HepG2 (cell line): ENCODE measurements at regions not wholly inside any gene's neighbourhood (a gene's known extent, or its start where the extent isn't known, plus 50 kb on each side); places are given as distances from the start of the nearest gene placed in this dataset.

Experiments used
- ATAC-seq: fragments of 200-7000 bp; cut with Tn5 transposase; 3 replicates; pipeline ENCODE4 v1.9.1; 2020; ENCODE audit warnings: mild to moderate bottlenecking, moderate library complexity
- BruUV-seq: library from RNA; stranded (reverse); fragments of 400-500 nt; replicated peaks from 2 replicates; lab custom pipeline; 2021; lab: Mats Ljungman, UMichigan
- CTCF ChIA-PET: fragments of 300-600 bp; formaldehyde crosslinking; extraction: SDS; loops from one replicate; lab custom pipeline; 2021; ENCODE audit warnings: low total read pairs, inconsistent platforms, low intra/inter-chr PET ratio; lab: Yijun Ruan, JAX
- POLR2A ChIA-PET: fragments of 350-600 bp; sonication (Branson Sonifier 250); formaldehyde crosslinking; loops from one replicate; lab custom pipeline; 2020; ENCODE audit warnings: antibody characterized with exemption, inconsistent platforms; lab: Yijun Ruan, JAX
- DNase-seq: peaks from one replicate; pipeline ENCODE4 v3.0.0-alpha.2; 2015; ENCODE audit warnings: low spot score
- FAIRE-seq: peaks from 3 replicates; lab custom pipeline; 2011; peaks lifted over from hg19 to GRCh38; lab: Jason Lieb, UNC
- H2AFZ ChIP-seq: one replicate; pipeline ENCODE4 v1.6.1; 2011; ENCODE audit warnings: low read length, inconsistent platforms
- H3K27ac ChIP-seq: fragments of 300-600 bp; 3 replicates; pipeline ENCODE4 v1.8.0; 2011; ENCODE audit warnings: mixed run types, mild to moderate bottlenecking, mixed read lengths, low read length, inconsistent platforms; ENCODE audit not compliant: insufficient read depth; ENCODE audit errors: extremely low read length
- H3K27me3 ChIP-seq, 2 experiments: fragments of 200-600 bp in 1 of 2; 2 replicates in 1 of 2; 3 replicates in 1 of 2; pipeline versions ENCODE4 v1.6.0 to v1.8.0; 2011; ENCODE audit warnings: low read length in 2 of 2, mild to moderate bottlenecking in 2 of 2, moderate library complexity in 2 of 2, inconsistent platforms in 1 of 2; ENCODE audit not compliant: insufficient read depth in 2 of 2, control insufficient read depth in 1 of 2
- H3K36me3 ChIP-seq, 2 experiments: fragments of 200-600 bp in 1 of 2; replicated peaks in 1 of 2; 2 replicates in 1 of 2; 3 replicates in 1 of 2; pipeline versions ENCODE4 v1.5.1 to v1.8.0; 2011; ENCODE audit warnings: low read length in 2 of 2, inconsistent platforms in 1 of 2; ENCODE audit not compliant: insufficient read depth in 2 of 2, control insufficient read depth in 1 of 2
- H3K4me1 ChIP-seq: 2 replicates; pipeline ENCODE4 v1.5.1; 2012; ENCODE audit warnings: low read length, inconsistent platforms; ENCODE audit not compliant: insufficient read depth
- H3K4me2 ChIP-seq: 2 replicates; pipeline ENCODE4 v1.6.0; 2011; ENCODE audit warnings: low read depth, low read length, inconsistent platforms
- H3K4me3 ChIP-seq, 3 experiments: fragments of 200-600 bp in 1 of 3; sonication (generic), shearing (Covaris generic) in 1 of 3; replicated peaks in 1 of 3; 2 replicates each; pipeline ENCODE4 v1.5.1; 2011 to 2016; ENCODE audit warnings: low read length in 3 of 3, inconsistent platforms in 2 of 3, low read depth in 2 of 3, mild to moderate bottlenecking in 2 of 3, control low read depth in 1 of 3, mixed read lengths in 1 of 3; ENCODE audit not compliant: insufficient read depth in 1 of 3
- H3K79me2 ChIP-seq: one replicate; pipeline ENCODE4 v1.6.1; 2011; ENCODE audit warnings: low read length, inconsistent platforms; ENCODE audit not compliant: insufficient read depth
- H3K9ac ChIP-seq: 2 replicates; pipeline ENCODE4 v1.6.0; 2011; ENCODE audit warnings: mild to moderate bottlenecking, low read depth, low read length, inconsistent platforms; ENCODE audit not compliant: insufficient read depth
- H3K9me3 ChIP-seq: 2 replicates; pipeline ENCODE4 v1.5.1; 2012; ENCODE audit warnings: mild to moderate bottlenecking, low read length
- H4K20me1 ChIP-seq: 2 replicates; pipeline ENCODE4 v1.6.0; 2011; ENCODE audit warnings: inconsistent platforms, mild to moderate bottlenecking, low read length, moderate library complexity; ENCODE audit not compliant: insufficient read depth
- HNF4G ChIP-seq, 2 experiments: sonication (generic) in 1 of 2; formaldehyde crosslinking in 1 of 2; IDR thresholded peaks; 2 replicates each; pipeline versions ENCODE4 v1.4.0 to v1.6.1; 2011 to 2020; ENCODE audit warnings: borderline replicate concordance in 2 of 2, low read depth in 2 of 2, mild to moderate bottlenecking in 2 of 2, low read length in 1 of 2, missing genetic modification reagents in 1 of 2, moderate library complexity in 1 of 2
- TFE3 ChIP-seq: IDR thresholded peaks from 2 replicates; pipeline ENCODE4 v1.6.1; 2016
- ZBTB1 ChIP-seq: sonication (generic); formaldehyde crosslinking; IDR thresholded peaks from 2 replicates; pipeline ENCODE4 v1.4.0; 2020; ENCODE audit warnings: missing genetic modification reagents, borderline replicate concordance
- ZBTB26 ChIP-seq: IDR thresholded peaks from 2 replicates; pipeline ENCODE4 v1.6.1; 2016; ENCODE audit warnings: missing compliant biosample characterization, missing genetic modification reagents, borderline replicate concordance
- ZFP1 ChIP-seq: IDR thresholded peaks from 2 replicates; pipeline ENCODE4 v1.6.1; 2016
- ZNF20 ChIP-seq: sonication (generic); formaldehyde crosslinking; IDR thresholded peaks from 2 replicates; pipeline ENCODE4 v1.4.0; 2020; ENCODE audit warnings: mild to moderate bottlenecking, moderate library complexity, missing genetic modification reagents
- ZNF274 ChIP-seq: sonication (generic); formaldehyde crosslinking; IDR thresholded peaks from 2 replicates; pipeline ENCODE4 v1.5.1; 2020; ENCODE audit warnings: mild to moderate bottlenecking, missing genetic modification reagents
- ZNF383 ChIP-seq: sonication (generic); formaldehyde crosslinking; IDR thresholded peaks from 2 replicates; pipeline ENCODE4 v1.4.0; 2020; ENCODE audit warnings: missing genetic modification reagents, mild to moderate bottlenecking, borderline replicate concordance
- WGBS: methylation state at CpG from one replicate; pipeline ENCODE4 v1.1.6; 2017; ENCODE audit warnings: low lambda C conversion rate; 5-methylcytosine and 5-hydroxymethylcytosine counted together
- in situ Hi-C: cut with HindIII; loops from 2 replicates; pipeline ENCODE4 v1.10.0; 2017; ENCODE audit warnings: low pct_unique_long_range_greater_than_20kb; ENCODE audit not compliant: extremely low pct_ligation_motif_present
- intact Hi-C: fragments of 100-400 bp; cut with micrococcal nuclease; formaldehyde crosslinking; loops from one replicate; pipeline ENCODE4 v1.10.0; 2022; ENCODE audit not compliant: unreplicated experiment

- CTCF ChIA-PET = no interaction called here
- FAIRE-seq = no peak
- WGBS = 0% methylated on average over 2 of the region's 2 CpGs
Measured at GRCh38 chr1:82343381-82343780, 542.6 kb downstream of the ADGRL2 start.

More at GRCh38 chr1:82343381-82343780, 542.6 kb downstream of the ADGRL2 start:
- H3K27ac ChIP-seq = no peak overlapping the region
- TF ChIP-seq ZBTB1 (CRISPR knock-in tag) (no peak), ZNF383 (CRISPR knock-in tag) (no peak), ZBTB26 (CRISPR knock-in tag) (no peak), HNF4G (IDR thresholded peaks at IDR 0.05; ENCODE audit: borderline replicate concordance, low read depth, low read length) (no peak), HNF4G (CRISPR knock-in tag; IDR thresholded peaks at IDR 0.05; ENCODE audit: borderline replicate concordance, low read depth) (no peak), ZNF274 (CRISPR knock-in tag) (no peak), ZFP1 (CRISPR knock-in tag) (no peak), ZNF20 (no peak), TFE3 (CRISPR knock-in tag) (no peak)
- TF ChIP-seq, all 625 proteins: peak for 0
- no peaks in the 10 kb centered on the region for H3K4me1 ChIP-seq
- POLR2A ChIA-PET = no interaction called here
- BruUV-seq = no TSS peak
- in situ Hi-C loops = no loop called here
- H2AFZ ChIP-seq = no peak overlapping the region
- ATAC-seq = no peak
- no peaks in the 10 kb centered on the region for H3K27me3 ChIP-seq
- H3K9me3 ChIP-seq = peaks cover 65% of the 10 kb centered on the region
- H3K4me2 ChIP-seq = no peak overlapping the region
- H3K9ac ChIP-seq = no peak overlapping the region
- H3K36me3 ChIP-seq = no peaks in the 10 kb centered on the region
- DNase-seq = no peak
- intact Hi-C loops = no loop called here
- H4K20me1 ChIP-seq = no peaks in the 10 kb centered on the region
- H3K79me2 ChIP-seq = no peaks in the 10 kb centered on the region
- no peak overlapping the region for H3K4me3 ChIP-seq
